ENCODE measurements at regions not wholly inside any gene's neighbourhood (a gene's known extent, or its start where the extent isn't known, plus 50 kb on each side); places are given as distances from the start of the nearest gene placed in this dataset.

- TF ChIP-seq CTCF (IDR thresholded peaks at IDR 0.05) (no peak), EZH2 (IDR thresholded peaks at IDR 0.05; ENCODE audit: borderline replicate concordance, insufficient read depth, low read depth, low read length, poor library complexity, severe bottlenecking) (no peak)
Observed at GRCh38 chr2:66153941-66154340, 281.0 kb upstream of the MEIS1 start.

All from B cell (primary cell).